ENCODE measurements at regions not wholly inside any gene's neighbourhood (a gene's known extent, or its start where the extent isn't known, plus 50 kb on each side); places are given as distances from the start of the nearest gene placed in this dataset.

GRCh38 chr3:20537234-20537633 lies 351.2 kb upstream of the SGO1 start (continued):
- TF ChIP-seq ZBTB11 (tag by site-specific recombination; conservative IDR thresholded peaks at IDR 0.05; ENCODE audit: low read depth), result no peak

GRCh38 chr3:20529911-20530310 lies 343.9 kb upstream of the SGO1 start:
- no peak for TF ChIP-seq HOXD13 (CRISPR knock-in tag; IDR thresholded peaks at IDR 0.05; ENCODE audit: borderline replicate concordance)
- TF ChIP-seq ZNF354C (tag by site-specific recombination; IDR thresholded peaks at IDR 0.05; ENCODE audit: borderline replicate concordance, low read depth), result no peak
- no peak for TF ChIP-seq ZNF223 (tag by site-specific recombination; IDR thresholded peaks at IDR 0.05)
- no peak for TF ChIP-seq KLF16 (tag by site-specific recombination; IDR thresholded peaks at IDR 0.05)
- TF ChIP-seq KLF1 (tag by site-specific recombination; IDR thresholded peaks at IDR 0.05), result no peak
- no peak for TF ChIP-seq ZBTB17 (tag by site-specific recombination; IDR thresholded peaks at IDR 0.05)
- no peak for TF ChIP-seq ZNF658 (tag by site-specific recombination; IDR thresholded peaks at IDR 0.05)
- no peak for TF ChIP-seq ZNF398 (tag by site-specific recombination; IDR thresholded peaks at IDR 0.05)
- TF ChIP-seq ZSCAN23 (tag by site-specific recombination; IDR thresholded peaks at IDR 0.05), result no peak
- TF ChIP-seq ATF2 (tag by site-specific recombination; IDR thresholded peaks at IDR 0.05; ENCODE audit: low read depth), result no peak
- no peak for TF ChIP-seq ZNF18 (tag by site-specific recombination; IDR thresholded peaks at IDR 0.05)
- no peak for TF ChIP-seq SCRT2 (tag by site-specific recombination; IDR thresholded peaks at IDR 0.05)
- no peak for TF ChIP-seq ZNF174 (tag by site-specific recombination; IDR thresholded peaks at IDR 0.05)
- TF ChIP-seq ZNF544 (tag by site-specific recombination; IDR thresholded peaks at IDR 0.05), result no peak
- no peak for TF ChIP-seq ZNF629 (tag by site-specific recombination; IDR thresholded peaks at IDR 0.05)
- no peak for TF ChIP-seq ZNF157 (tag by site-specific recombination; IDR thresholded peaks at IDR 0.05)
- no peak for TF ChIP-seq ZNF211 (tag by site-specific recombination; IDR thresholded peaks at IDR 0.05; ENCODE audit: low read depth)
- no peak for TF ChIP-seq YY2 (tag by site-specific recombination; IDR thresholded peaks at IDR 0.05)
- TF ChIP-seq ZNF791 (tag by site-specific recombination; IDR thresholded peaks at IDR 0.05), result no peak
- no peak for TF ChIP-seq ZBTB8A (tag by site-specific recombination; IDR thresholded peaks at IDR 0.05)
- Histone ChIP-seq H3K9me3 (ENCODE audit: control insufficient read depth, insufficient read depth, low read depth, low read length) (no peaks in the 10 kb centered on the region), H3K4me3 (ENCODE audit: low read depth, low read length) (no peak overlapping the region), H3K36me3 (ENCODE audit: control insufficient read depth in 2 of 2, insufficient read depth in 1 of 2, low read length in 2 of 2) (no peaks in the 10 kb centered on the region), H3K4me1 (ENCODE audit: control insufficient read depth, insufficient read depth, low read length) (no peaks in the 10 kb centered on the region), H3K27ac (ENCODE audit: extremely low read depth, low read depth, low read length) (no peak overlapping the region)
- POLR2A ChIA-PET, result no interaction called here
- CTCF ChIA-PET, result no interaction called here
